ENCODE measurements at regions not wholly inside any gene's neighbourhood (a gene's known extent, or its start where the extent isn't known, plus 50 kb on each side); places are given as distances from the start of the nearest gene placed in this dataset.
"Not testable (repeated sequence)": the region's sequence is repeated elsewhere in the genome, so short reads cannot be mapped to it uniquely, and the experiment has no call there.

GRCh38 chr3:86887876-86888275, 103.1 kb downstream of the VGLL3 start:
- no peak for DNase-seq (ENCODE audit: low spot score)

GRCh38 chr3:86880066-86880465, 110.9 kb downstream of the VGLL3 start:
- DNase-seq (ENCODE audit: low spot score) = no peak

DNA sequence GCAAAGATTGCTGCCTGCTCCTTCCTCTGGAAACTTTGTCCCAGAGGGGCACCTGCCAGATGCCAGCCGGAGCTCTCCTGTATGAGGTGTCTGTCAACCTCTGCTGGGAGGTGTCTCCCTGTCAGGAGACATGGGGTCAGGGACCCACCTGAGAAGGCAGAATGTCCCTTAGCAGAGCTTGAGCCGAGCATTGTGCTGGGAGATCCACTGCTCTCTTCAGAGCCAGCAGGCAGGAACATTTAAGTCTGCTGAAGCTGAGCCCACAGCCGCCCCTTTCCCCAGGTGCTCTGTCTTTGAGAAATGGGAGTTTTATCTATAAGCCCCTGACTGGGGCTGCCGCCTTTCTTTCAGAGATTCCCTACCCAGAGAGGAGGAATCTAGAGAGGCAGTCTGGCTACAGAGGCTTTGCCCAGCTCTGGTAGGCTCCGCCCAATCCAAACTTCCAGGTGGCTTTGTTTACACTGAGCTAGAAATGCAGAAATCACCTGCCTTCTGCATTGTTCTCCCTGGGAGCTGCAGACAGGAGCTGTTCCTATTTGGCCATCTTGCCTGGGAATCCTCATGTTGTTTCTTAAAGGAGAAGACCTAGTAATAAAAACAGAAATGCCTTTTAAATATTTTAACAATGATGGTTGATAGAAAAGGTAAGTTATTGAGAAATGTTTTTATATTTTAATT, 114.3 kb downstream of the VGLL3 start:
- not testable (repeated sequence) for DNase-seq (ENCODE audit: low spot score)

DNA sequence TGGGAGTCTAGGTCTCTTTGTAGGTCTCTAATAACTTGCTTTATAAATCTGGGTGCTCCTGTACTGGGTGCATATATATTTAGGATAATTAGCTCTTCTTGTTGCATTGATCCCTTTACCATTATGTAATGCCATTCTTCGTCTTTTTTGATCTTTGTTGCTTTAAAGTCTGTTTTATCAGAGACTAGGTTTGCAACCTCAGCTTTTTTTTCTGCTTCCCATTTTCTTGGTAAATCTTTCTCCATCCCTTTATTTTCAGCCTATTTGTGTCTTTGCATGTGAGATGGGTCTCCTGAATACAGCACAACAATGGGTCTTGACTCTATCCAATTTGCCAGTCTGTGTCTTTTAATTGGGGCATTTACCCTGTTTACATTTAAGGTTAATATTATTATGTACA, 116.2 kb downstream of the VGLL3 start:
- DNase-seq (ENCODE audit: low spot score) = not testable (repeated sequence)

- DNase-seq (ENCODE audit: low spot score) = no peak
Observed at GRCh38 chr3:86869566-86869965, 121.4 kb downstream of the VGLL3 start.

GRCh38 chr3:86867982-86868381, 123.0 kb downstream of the VGLL3 start:
- no peak for DNase-seq (ENCODE audit: low spot score)

GRCh38 chr3:86865506-86865905, 125.4 kb downstream of the VGLL3 start:
- no peak for DNase-seq (ENCODE audit: low spot score)

DNA sequence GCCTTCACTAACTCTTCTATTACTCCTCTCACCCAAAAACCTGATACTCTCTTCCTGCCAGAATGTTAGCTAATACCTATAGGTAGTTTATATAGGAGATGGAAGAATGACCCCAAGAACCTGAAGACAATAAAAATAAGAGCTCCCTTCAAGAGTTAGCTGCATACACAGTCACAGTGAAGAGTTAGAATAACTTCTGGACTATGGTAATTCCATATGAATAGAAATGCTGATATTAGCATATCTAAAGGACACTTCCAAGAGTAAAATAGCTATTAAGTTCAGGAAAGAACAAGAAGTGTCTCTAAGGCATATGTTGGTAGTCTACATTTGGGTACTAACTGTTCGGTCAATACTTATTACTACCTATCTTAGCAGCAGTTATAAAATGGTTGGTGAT, 134.2 kb downstream of the VGLL3 start:
- no peak for DNase-seq (ENCODE audit: low spot score)

DNA sequence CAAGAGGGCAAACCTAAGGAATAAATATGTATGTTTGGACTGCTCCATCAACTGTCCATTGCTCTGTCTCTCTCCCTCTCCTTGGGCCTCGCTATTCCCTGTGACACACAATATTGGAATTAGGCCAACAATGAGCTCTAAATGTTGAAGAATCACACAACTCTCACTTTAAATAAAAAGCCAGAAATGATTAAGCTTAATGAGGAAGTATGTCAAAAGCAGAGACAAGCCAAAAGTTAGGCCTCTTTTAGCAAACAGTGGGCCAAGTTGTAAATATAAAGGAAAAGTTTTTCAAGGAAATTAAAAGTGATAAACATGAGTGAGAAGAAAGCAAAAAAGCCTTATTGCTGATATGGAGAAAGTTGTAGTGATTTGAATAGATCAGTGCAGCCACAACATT, 141.0 kb downstream of the VGLL3 start:
- no peak for DNase-seq (ENCODE audit: low spot score)

DNA sequence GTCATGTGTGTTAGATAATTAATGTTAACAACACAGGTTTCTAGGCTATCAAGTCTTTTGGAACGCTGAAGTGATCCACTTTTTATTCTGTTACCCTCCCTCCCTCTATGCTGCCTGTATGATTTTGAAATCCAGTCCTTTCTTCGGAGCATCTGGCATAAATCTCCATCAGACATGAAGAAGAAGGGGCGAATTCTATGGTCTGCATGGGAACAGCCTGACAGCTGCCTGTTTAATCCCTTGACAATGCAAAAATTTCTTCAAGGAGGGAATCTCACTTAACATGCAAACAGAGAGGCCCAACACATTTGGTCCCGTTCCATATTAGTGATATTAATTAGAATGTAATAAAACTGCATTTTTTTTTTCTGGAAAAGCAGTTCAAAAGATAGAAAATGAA, 145.2 kb downstream of the VGLL3 start:
- no peak for DNase-seq (ENCODE audit: low spot score)

- DNase-seq (ENCODE audit: low spot score) = no peak
Observed at GRCh38 chr3:86838927-86839326, 152.0 kb downstream of the VGLL3 start.

- DNase-seq (ENCODE audit: low spot score) = no peak
Observed at GRCh38 chr3:86837871-86838270, 153.1 kb downstream of the VGLL3 start.

- DNase-seq (ENCODE audit: low spot score) = no peak
Observed at GRCh38 chr3:86830566-86830965, 160.4 kb downstream of the VGLL3 start.

DNA sequence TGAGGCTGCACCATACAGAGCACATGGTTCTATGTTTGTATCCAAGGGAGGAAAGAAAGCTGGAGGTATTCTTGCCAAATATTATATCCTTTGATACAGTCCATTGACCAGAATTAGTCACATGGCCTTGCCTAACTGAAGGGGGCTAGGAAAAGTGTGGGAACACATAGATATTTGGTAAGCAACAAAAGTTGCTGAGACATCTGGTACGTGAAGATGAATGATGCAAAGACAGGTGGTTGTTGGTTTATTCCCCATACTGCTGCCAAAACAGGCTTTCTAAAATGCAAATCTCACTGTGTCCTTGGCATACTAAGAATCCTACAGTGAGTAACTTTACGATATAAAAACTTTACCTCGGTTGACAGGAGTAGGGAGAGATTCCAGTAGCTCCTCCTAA, 162.2 kb downstream of the VGLL3 start:
- no peak for DNase-seq (ENCODE audit: low spot score)

- DNase-seq (ENCODE audit: low spot score) = not testable (repeated sequence)
Observed at GRCh38 chr3:86827582-86827981, 163.4 kb downstream of the VGLL3 start.

GRCh38 chr3:86826292-86826691, 164.7 kb downstream of the VGLL3 start:
- no peak for DNase-seq (ENCODE audit: low spot score)

- no peak for DNase-seq (ENCODE audit: low spot score)
Observed at GRCh38 chr3:86815880-86816279, 175.1 kb downstream of the VGLL3 start.

- no peak for DNase-seq (ENCODE audit: low spot score)
Observed at GRCh38 chr3:86814918-86815655, 175.9 kb downstream of the VGLL3 start.

DNA sequence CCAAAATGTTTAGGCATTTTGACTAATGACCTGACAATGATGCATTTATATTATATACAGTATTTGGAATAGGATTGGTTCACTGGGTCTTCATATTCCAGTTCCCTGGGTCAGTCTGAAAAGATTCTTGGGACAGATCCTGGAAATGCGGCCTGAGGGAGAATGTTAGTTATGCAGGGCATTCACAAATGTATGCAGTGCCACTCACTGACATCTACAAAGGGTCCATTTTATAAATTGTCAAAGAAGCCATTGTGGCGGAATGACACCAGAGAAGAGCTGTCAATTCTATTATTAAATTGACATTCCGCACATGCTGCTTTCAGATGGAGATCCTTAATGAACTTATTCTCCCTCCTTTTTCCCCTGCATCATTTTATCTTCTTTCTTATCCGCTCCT, 176.6 kb downstream of the VGLL3 start:
- no peak for DNase-seq (ENCODE audit: low spot score)

DNA sequence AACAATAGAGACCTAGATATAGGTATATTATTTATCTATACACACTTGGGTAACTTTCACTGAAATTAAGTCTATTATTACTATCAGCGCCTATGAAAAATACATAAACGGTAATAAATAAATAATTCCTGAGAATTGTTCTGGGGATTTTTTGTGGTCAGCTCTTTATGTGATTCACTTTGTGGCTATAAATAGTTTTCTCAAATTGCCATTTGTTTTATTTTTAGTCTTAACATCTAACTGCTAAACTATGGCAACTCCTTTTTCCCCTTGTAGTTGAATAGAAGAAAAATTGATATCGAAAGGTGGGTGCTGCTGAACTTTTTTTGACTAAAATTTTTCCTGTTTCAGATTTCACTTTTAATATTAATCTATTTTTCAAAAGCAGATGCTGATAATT, 189.0 kb downstream of the VGLL3 start:
- DNase-seq (ENCODE audit: low spot score) = no peak

- DNase-seq (ENCODE audit: low spot score) = no peak
Observed at GRCh38 chr3:86801066-86801465, 189.9 kb downstream of the VGLL3 start.

- DNase-seq (ENCODE audit: low spot score) = no peak
Observed at GRCh38 chr3:86800116-86800515, 190.8 kb downstream of the VGLL3 start.

GRCh38 chr3:86797946-86798345, 193.0 kb downstream of the VGLL3 start:
- no peak for DNase-seq (ENCODE audit: low spot score)

Measured in hematopoietic multipotent progenitor cell treated with erythropoietin and hydrocortisone succinate and interleukin-3 and kit ligand, for 17 days (in vitro differentiated cells).